ENCODE measurements at regions not wholly inside any gene's neighbourhood (a gene's known extent, or its start where the extent isn't known, plus 50 kb on each side); places are given as distances from the start of the nearest gene placed in this dataset.
"Not testable (repeated sequence)": the region's sequence is repeated elsewhere in the genome, so short reads cannot be mapped to it uniquely, and the experiment has no call there.

GRCh38 chr5:36392818-36393217, 91.1 kb upstream of the RANBP3L start:
- no peaks in the 10 kb centered on the region for H3K9me3 ChIP-seq
- no peaks in the 10 kb centered on the region for H3K4me1 ChIP-seq
- H3K36me3 ChIP-seq: no peaks in the 10 kb centered on the region
- no peak overlapping the region for H3K4me3 ChIP-seq
- H3K27ac ChIP-seq: peak overlapping the region in 1 of 4 donors; percentile 40
- no peak for TF ChIP-seq EP300 (IDR thresholded peaks at IDR 0.05)
- H3K27me3 ChIP-seq: no peaks in the 10 kb centered on the region
- no peak for DNase-seq (ENCODE audit: low spot score in 2 of 2)

DNA sequence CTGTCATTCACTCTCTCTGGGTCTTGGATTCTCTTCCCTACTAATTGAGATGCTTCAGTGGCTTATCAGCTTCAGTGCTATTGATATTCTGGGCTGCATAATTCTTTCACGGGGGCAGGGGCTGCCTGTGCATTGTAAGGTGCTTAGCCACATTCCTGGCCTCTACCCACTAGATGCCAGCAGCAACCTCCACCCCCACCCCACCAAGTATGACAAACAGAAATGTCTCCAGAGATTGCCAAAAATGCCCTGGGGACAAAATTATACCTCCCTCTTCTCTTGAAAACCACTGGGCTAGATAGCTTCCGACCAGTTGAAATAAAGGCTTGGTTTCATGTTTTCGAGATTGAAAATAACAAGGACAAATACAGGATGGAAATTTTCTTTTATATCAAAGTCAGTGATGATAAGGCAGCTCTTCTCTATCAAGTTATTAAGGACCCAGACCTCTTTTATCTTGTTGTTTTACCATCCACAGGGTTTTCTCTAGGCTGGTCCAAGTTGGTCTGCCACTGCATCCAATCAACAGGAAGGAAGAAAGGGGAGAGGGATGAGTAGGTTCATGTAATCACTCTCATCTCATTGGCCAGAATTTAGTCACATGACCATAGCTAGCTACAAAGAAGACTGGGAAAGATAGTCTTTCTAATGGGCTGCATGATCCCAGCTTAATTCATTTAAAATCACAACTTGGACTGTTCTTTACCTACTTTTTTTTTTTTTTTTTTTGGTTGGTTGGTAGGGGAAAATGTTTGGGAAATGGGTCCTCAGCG, 92.1 kb upstream of the RANBP3L start:
- no peaks in the 10 kb centered on the region for H3K36me3 ChIP-seq
- no peak for DNase-seq (ENCODE audit: low spot score in 2 of 2)
- no peak overlapping the region for H3K4me3 ChIP-seq
- TF ChIP-seq, protein P1, sequence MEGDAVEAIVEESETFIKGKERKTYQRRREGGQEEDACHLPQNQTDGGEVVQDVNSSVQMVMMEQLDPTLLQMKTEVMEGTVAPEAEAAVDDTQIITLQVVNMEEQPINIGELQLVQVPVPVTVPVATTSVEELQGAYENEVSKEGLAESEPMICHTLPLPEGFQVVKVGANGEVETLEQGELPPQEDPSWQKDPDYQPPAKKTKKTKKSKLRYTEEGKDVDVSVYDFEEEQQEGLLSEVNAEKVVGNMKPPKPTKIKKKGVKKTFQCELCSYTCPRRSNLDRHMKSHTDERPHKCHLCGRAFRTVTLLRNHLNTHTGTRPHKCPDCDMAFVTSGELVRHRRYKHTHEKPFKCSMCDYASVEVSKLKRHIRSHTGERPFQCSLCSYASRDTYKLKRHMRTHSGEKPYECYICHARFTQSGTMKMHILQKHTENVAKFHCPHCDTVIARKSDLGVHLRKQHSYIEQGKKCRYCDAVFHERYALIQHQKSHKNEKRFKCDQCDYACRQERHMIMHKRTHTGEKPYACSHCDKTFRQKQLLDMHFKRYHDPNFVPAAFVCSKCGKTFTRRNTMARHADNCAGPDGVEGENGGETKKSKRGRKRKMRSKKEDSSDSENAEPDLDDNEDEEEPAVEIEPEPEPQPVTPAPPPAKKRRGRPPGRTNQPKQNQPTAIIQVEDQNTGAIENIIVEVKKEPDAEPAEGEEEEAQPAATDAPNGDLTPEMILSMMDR (IDR thresholded peaks at IDR 0.05): no peak
- TF ChIP-seq EP300 (IDR thresholded peaks at IDR 0.05): no peak
- TF ChIP-seq POLR2A (IDR thresholded peaks at IDR 0.05): no peak
- no peaks in the 10 kb centered on the region for H3K4me1 ChIP-seq
- 86 to 92% methylated on average over 4 of the region's 4 CpGs for WGBS, 2 donors
- no peaks in the 10 kb centered on the region for H3K9me3 ChIP-seq
- H3K27ac ChIP-seq: no peak overlapping the region
- H3K27me3 ChIP-seq: no peaks in the 10 kb centered on the region

DNA sequence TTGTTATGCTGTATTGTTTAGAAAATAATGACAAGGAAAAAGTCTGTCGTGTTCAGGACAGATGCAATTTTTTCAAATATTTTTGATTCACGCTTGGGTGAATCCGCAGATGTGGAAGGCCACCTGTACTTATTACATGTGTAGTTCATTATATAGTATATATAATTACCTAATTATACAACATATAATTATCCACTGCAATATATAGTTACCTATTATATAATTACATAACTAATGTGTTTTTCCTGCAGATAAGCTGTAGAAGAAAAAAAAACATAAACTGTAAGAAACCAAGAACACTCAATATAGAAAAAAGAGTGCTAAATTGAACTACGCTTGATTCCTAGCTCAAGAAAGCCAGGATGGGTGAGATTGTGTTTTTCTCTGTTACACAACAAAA, 93.6 kb upstream of the RANBP3L start:
- Histone ChIP-seq H3K4me1 (no peaks in the 10 kb centered on the region), H3K27ac (no peak overlapping the region), H3K27me3 (no peaks in the 10 kb centered on the region), H3K36me3 (no peaks in the 10 kb centered on the region), H3K9me3 (no peaks in the 10 kb centered on the region), H3K4me3 (no peak overlapping the region)
- TF ChIP-seq POLR2A (IDR thresholded peaks at IDR 0.05): no peak
- TF ChIP-seq, protein P1 (IDR thresholded peaks at IDR 0.05): no peak
- TF ChIP-seq EP300 (IDR thresholded peaks at IDR 0.05): no peak
- no peak for DNase-seq (ENCODE audit: low spot score in 2 of 2)
- 94 to 96% methylated on average over 4 of the region's 4 CpGs for WGBS, 2 donors

DNA sequence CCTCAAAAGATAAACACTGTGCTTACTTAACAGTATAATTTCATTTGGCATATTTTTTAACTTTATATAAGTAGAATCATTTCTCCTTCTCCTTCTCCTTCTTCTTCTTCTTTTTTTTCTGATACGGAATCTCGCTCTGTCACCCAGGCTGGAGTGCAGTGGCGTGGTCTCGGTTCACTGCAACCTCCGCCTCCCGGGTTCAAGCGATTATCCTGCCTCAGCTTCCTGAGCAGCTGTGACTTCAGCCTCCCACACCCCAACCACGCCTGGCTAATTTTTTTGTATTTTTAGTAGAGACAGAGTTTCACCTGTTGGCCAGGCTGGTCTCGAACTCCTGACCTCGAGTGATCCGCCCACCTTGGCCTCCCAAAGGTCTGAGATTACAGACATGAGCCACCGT, 94.2 kb upstream of the RANBP3L start:
- not testable (repeated sequence) for DNase-seq (ENCODE audit: low spot score in 2 of 2); H3K4me1 ChIP-seq; H3K9me3 ChIP-seq; H3K27ac ChIP-seq; H3K4me3 ChIP-seq; H3K36me3 ChIP-seq; H3K27me3 ChIP-seq
- WGBS, 2 donors: 79 to 85% methylated on average over 12 of the region's 12 CpGs

DNA sequence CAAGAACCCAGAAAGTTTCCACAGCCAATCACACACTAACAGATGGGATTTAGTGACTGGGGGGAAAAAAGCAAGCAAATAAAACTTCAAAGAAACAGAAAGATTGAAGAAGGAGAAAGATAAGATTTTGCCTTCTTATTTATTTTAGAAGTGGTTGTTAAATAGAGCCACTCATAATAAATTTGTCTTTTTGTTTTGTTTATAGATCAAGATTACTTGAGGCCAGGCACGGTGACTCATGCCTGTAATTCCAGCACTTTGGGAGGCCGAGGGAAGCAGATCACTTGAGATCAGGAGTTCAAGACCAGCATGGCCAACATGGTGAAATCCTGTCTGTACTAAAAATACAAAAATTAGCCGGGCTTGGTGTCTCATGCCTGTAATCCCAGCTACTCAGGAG, 94.9 kb upstream of the RANBP3L start:
- no peaks in the 10 kb centered on the region for H3K4me1 ChIP-seq
- no peaks in the 10 kb centered on the region for H3K9me3 ChIP-seq
- no peak for TF ChIP-seq EP300 (IDR thresholded peaks at IDR 0.05)
- no peak for TF ChIP-seq POLR2A (IDR thresholded peaks at IDR 0.05)
- TF ChIP-seq, protein P1 (IDR thresholded peaks at IDR 0.05): no peak
- 35 to 45% methylated on average over 3 of the region's 3 CpGs for WGBS, 2 donors
- no peaks in the 10 kb centered on the region for H3K27me3 ChIP-seq
- H3K27ac ChIP-seq: peak overlapping the region in 1 of 4 donors; percentile 6
- no peaks in the 10 kb centered on the region for H3K36me3 ChIP-seq
- no peak overlapping the region for H3K4me3 ChIP-seq
- DNase-seq (ENCODE audit: low spot score in 2 of 2): no peak

DNA sequence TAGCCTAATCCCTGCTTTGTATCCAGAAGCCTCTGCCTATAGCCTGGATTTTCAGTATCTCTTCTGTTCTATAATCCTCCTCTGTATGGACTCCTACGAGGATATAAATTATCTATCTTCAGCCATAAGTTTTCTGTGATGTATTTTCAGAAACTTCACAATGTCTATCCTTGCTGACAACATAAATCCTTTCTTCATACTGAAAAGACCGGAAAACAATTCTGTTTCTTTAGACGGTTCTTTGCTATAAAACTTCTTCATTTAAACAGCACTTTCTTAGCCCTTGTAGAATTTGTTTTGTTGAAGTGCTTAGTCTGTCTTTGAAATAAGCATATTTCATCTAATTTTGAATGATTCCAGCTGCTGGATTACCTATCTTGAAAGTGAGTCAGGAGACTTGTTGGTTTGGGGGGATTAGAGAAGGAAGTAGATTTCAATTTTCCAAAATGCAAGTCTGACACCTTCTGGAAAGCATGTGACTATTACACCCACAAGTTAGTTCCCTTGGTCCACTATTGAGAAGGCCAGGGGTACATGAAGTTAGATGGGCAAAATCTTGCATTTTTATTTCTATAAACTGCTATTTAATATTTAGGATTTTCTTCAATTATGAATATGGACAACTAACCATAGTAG, 96.3 kb upstream of the RANBP3L start:
- Histone ChIP-seq H3K9me3 (no peaks in the 10 kb centered on the region), H3K4me1 (peaks cover 0 to 6% (median 1%) of the 10 kb centered on the region in 4 donors), H3K27me3 (no peaks in the 10 kb centered on the region), H3K27ac (no peak overlapping the region), H3K36me3 (no peaks in the 10 kb centered on the region), H3K4me3 (no peak overlapping the region)
- no peak for DNase-seq (ENCODE audit: low spot score in 2 of 2)
- TF ChIP-seq, protein P1 (IDR thresholded peaks at IDR 0.05): peak; percentile 13 to 48 (median 23)
- TF ChIP-seq POLR2A (IDR thresholded peaks at IDR 0.05): no peak
- TF ChIP-seq EP300 (IDR thresholded peaks at IDR 0.05): no peak
- WGBS, 2 donors: 54 to 59% methylated on average over 3 of the region's 3 CpGs

Data from tibial nerve (tissue), 4 donors.